DMS 273 treated with DMSO at 0.1 percent for 48 hours (cell line): ENCODE measurements at regions not wholly inside any gene's neighbourhood (a gene's known extent, or its start where the extent isn't known, plus 50 kb on each side); places are given as distances from the start of the nearest gene placed in this dataset.

Experiments
- DNase-seq: peaks from one replicate; lab custom pipeline; 2025; lab: John Stamatoyannopoulos, UW

- DNase-seq, result no peak
These were observed 199.2 kb upstream of the KLF4 start for GRCh38 chr9:107688728-107689127.

- DNase-seq, result no peak
These were observed 196.3 kb upstream of the KLF4 start for GRCh38 chr9:107685901-107686300.

- DNase-seq, result no peak
These were observed 195.8 kb upstream of the KLF4 start for GRCh38 chr9:107685376-107685775.

- no peak for DNase-seq
These were observed 194.7 kb upstream of the KLF4 start for GRCh38 chr9:107684224-107684623.

- no peak for DNase-seq
These were observed 194.0 kb upstream of the KLF4 start for GRCh38 chr9:107683566-107683965.

GRCh38 chr9:107681988-107682387 lies 192.4 kb upstream of the KLF4 start:
- no peak for DNase-seq

GRCh38 chr9:107675351-107676259 lies 186.0 kb upstream of the KLF4 start:
- no peak for DNase-seq

- no peak for DNase-seq
These were observed 185.2 kb upstream of the KLF4 start for GRCh38 chr9:107674721-107675277.

- no peak for DNase-seq
These were observed 184.5 kb upstream of the KLF4 start for GRCh38 chr9:107673861-107674720.

GRCh38 chr9:107671588-107671987 lies 182.0 kb upstream of the KLF4 start:
- no peak for DNase-seq

GRCh38 chr9:107669422-107669821 lies 179.9 kb upstream of the KLF4 start:
- DNase-seq, result no peak

- DNase-seq, result no peak
These were observed 177.9 kb upstream of the KLF4 start for GRCh38 chr9:107667231-107668070.

GRCh38 chr9:107665057-107665456 lies 175.5 kb upstream of the KLF4 start:
- DNase-seq, result no peak

GRCh38 chr9:107660976-107661375 lies 171.4 kb upstream of the KLF4 start:
- no peak for DNase-seq

GRCh38 chr9:107653263-107653821 lies 163.8 kb upstream of the KLF4 start:
- no peak for DNase-seq

GRCh38 chr9:107650995-107651394 lies 161.4 kb upstream of the KLF4 start:
- no peak for DNase-seq

- no peak for DNase-seq
These were observed 160.8 kb upstream of the KLF4 start for GRCh38 chr9:107650321-107650720.

- no peak for DNase-seq
These were observed 158.7 kb upstream of the KLF4 start for GRCh38 chr9:107648153-107648715.

- no peak for DNase-seq
These were observed 158.0 kb upstream of the KLF4 start for GRCh38 chr9:107647611-107648010.

GRCh38 chr9:107647141-107647540 lies 157.6 kb upstream of the KLF4 start:
- DNase-seq, result no peak

- DNase-seq, result no peak
These were observed 155.9 kb upstream of the KLF4 start for GRCh38 chr9:107645464-107645833.
